K562 (cell line): ENCODE measurements at regions not wholly inside any gene's neighbourhood (a gene's known extent, or its start where the extent isn't known, plus 50 kb on each side); places are given as distances from the start of the nearest gene placed in this dataset.

Experiments used
- TAF1 ChIP-seq: IDR thresholded peaks from 2 replicates; pipeline ENCODE4 v1.6.1; 2011; ENCODE audit warnings: mild to moderate bottlenecking, low read length, moderate library complexity; ENCODE audit not compliant: insufficient read depth, control insufficient read depth, severe bottlenecking; ENCODE audit errors: extremely low read depth
- YY1 ChIP-seq, 3 experiments: IDR thresholded peaks; 2 replicates each; pipeline ENCODE4 v1.6.1; 2011; ENCODE audit warnings: low read length in 2 of 3, mild to moderate bottlenecking in 2 of 3, moderate library complexity in 2 of 3, borderline replicate concordance in 1 of 3, control low read depth in 1 of 3, low read depth in 1 of 3; ENCODE audit not compliant: insufficient read depth in 3 of 3, insufficient replicate concordance in 2 of 3, control insufficient read depth in 1 of 3, insufficient read length in 1 of 3; ENCODE audit errors: extremely low read depth in 1 of 3
- ZNF780A ChIP-seq: fragments of 250-450 bp; sonication (Bioruptor Pico); IDR thresholded peaks from 2 replicates; pipeline ENCODE4 v1.5.0; 2021; ENCODE audit warnings: mild to moderate bottlenecking
- TF ChIP-seq, protein P1 (sequence below): sonication (generic); formaldehyde crosslinking; IDR thresholded peaks from 2 replicates; pipeline ENCODE4 v1.8.1; 2022; ENCODE audit warnings: missing genetic modification reagents
- TF ChIP-seq, protein P2 (sequence below): fragments of 250-450 bp; sonication (Bioruptor Pico); IDR thresholded peaks from 2 replicates; pipeline ENCODE4 v1.5.0; 2022; ENCODE audit warnings: mild to moderate bottlenecking
- TF ChIP-seq, protein P3 (sequence below), 3 experiments: IDR thresholded peaks in 2 of 3; conservative IDR thresholded peaks in 1 of 3; 2 replicates each; pipeline ENCODE4 v1.5.1; 2011 to 2012; ENCODE audit warnings: low read length in 3 of 3, mild to moderate bottlenecking in 3 of 3, control low read depth in 2 of 3, improper control_type of control experiment in 1 of 3, inconsistent platforms in 1 of 3, low read depth in 1 of 3, mixed read lengths in 1 of 3, moderate library complexity in 1 of 3; ENCODE audit not compliant: insufficient read depth in 2 of 3

DNA sequence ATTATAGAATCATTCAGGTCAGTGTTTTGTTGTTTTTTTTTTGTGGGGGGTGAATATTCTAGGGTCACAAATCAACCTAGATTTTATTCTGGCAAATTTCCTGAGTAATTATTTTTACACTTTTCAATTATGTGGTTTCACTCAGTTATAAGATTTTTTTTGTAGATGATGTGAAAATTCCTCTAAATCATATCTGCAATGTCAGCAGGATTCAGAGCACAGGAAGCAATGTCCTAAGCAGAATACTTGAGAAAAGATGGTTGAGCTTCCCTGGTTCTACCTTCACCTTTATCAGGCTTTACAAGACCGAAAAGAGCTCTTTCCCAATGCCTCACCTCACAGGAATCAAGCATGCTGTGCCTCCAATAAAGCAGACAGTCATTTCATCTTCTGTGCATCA lies 124.3 kb downstream of the SLC41A2 start:
- TF ChIP-seq, protein P1, sequence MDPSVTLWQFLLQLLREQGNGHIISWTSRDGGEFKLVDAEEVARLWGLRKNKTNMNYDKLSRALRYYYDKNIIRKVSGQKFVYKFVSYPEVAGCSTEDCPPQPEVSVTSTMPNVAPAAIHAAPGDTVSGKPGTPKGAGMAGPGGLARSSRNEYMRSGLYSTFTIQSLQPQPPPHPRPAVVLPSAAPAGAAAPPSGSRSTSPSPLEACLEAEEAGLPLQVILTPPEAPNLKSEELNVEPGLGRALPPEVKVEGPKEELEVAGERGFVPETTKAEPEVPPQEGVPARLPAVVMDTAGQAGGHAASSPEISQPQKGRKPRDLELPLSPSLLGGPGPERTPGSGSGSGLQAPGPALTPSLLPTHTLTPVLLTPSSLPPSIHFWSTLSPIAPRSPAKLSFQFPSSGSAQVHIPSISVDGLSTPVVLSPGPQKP (CRISPR knock-in tag) = no peak
- TF ChIP-seq TAF1 = no peak
- TF ChIP-seq, protein P2, sequence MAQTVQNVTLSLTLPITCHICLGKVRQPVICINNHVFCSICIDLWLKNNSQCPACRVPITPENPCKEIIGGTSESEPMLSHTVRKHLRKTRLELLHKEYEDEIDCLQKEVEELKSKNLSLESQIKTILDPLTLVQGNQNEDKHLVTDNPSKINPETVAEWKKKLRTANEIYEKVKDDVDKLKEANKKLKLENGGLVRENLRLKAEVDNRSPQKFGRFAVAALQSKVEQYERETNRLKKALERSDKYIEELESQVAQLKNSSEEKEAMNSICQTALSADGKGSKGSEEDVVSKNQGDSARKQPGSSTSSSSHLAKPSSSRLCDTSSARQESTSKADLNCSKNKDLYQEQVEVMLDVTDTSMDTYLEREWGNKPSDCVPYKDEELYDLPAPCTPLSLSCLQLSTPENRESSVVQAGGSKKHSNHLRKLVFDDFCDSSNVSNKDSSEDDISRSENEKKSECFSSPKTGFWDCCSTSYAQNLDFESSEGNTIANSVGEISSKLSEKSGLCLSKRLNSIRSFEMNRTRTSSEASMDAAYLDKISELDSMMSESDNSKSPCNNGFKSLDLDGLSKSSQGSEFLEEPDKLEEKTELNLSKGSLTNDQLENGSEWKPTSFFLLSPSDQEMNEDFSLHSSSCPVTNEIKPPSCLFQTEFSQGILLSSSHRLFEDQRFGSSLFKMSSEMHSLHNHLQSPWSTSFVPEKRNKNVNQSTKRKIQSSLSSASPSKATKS = no peak
- no peak for TF ChIP-seq ZNF780A (CRISPR knock-in tag)
- TF ChIP-seq, protein P3, sequence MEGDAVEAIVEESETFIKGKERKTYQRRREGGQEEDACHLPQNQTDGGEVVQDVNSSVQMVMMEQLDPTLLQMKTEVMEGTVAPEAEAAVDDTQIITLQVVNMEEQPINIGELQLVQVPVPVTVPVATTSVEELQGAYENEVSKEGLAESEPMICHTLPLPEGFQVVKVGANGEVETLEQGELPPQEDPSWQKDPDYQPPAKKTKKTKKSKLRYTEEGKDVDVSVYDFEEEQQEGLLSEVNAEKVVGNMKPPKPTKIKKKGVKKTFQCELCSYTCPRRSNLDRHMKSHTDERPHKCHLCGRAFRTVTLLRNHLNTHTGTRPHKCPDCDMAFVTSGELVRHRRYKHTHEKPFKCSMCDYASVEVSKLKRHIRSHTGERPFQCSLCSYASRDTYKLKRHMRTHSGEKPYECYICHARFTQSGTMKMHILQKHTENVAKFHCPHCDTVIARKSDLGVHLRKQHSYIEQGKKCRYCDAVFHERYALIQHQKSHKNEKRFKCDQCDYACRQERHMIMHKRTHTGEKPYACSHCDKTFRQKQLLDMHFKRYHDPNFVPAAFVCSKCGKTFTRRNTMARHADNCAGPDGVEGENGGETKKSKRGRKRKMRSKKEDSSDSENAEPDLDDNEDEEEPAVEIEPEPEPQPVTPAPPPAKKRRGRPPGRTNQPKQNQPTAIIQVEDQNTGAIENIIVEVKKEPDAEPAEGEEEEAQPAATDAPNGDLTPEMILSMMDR (IDR thresholded peaks at IDR 0.05 in 2 of 3, conservative IDR thresholded peaks at IDR 0.05 in 1 of 3; ENCODE audit: insufficient read depth in 2 of 3, low read depth in 1 of 3, low read length in 3 of 3) = no peak
- no peak for TF ChIP-seq YY1 (IDR thresholded peaks at IDR 0.05; ENCODE audit: borderline replicate concordance in 1 of 3, control insufficient read depth in 1 of 3, extremely low read depth in 1 of 3, insufficient read depth in 3 of 3, insufficient read length in 1 of 3, insufficient replicate concordance in 2 of 3, low read depth in 1 of 3, low read length in 2 of 3)
